Trophoblast cell (in vitro differentiated cells and primary cell): ENCODE measurements at regions not wholly inside any gene's neighbourhood (a gene's known extent, or its start where the extent isn't known, plus 50 kb on each side); places are given as distances from the start of the nearest gene placed in this dataset.
A peak's percentile ranks its signal among the peaks of the same experiment; 100 is the strongest.

Experiments used
- DNase-seq, 2 donors: peaks; one replicate each; pipeline ENCODE4 v3.0.0-alpha.2; 2016
- H2AFZ ChIP-seq: 2 replicates; pipeline ENCODE4 v1.6.1; 2013; ENCODE audit warnings: low read length, moderate library complexity, mild to moderate bottlenecking; ENCODE audit not compliant: insufficient read depth, poor library complexity
- H2AK5ac ChIP-seq: 2 replicates; pipeline ENCODE4 v1.6.1; 2013; ENCODE audit warnings: mild to moderate bottlenecking, low read length
- H2BK120ac ChIP-seq: 2 replicates; pipeline ENCODE4 v1.6.1; 2013; ENCODE audit warnings: low read length, mild to moderate bottlenecking, moderate library complexity; ENCODE audit not compliant: insufficient read depth, poor library complexity
- H2BK12ac ChIP-seq: 2 replicates; pipeline ENCODE4 v1.6.1; 2013; ENCODE audit warnings: mild to moderate bottlenecking, low read length, moderate library complexity
- H2BK5ac ChIP-seq: 2 replicates; pipeline ENCODE4 v1.6.1; 2013; ENCODE audit warnings: low read length, low read depth, moderate library complexity, mild to moderate bottlenecking; ENCODE audit not compliant: poor library complexity
- H3K14ac ChIP-seq: 2 replicates; pipeline ENCODE4 v1.6.1; 2013; ENCODE audit warnings: mild to moderate bottlenecking, low read length
- H3K18ac ChIP-seq: 2 replicates; pipeline ENCODE4 v1.6.1; 2013; ENCODE audit warnings: mild to moderate bottlenecking, low read length
- H3K23ac ChIP-seq: 2 replicates; pipeline ENCODE4 v1.6.1; 2013; ENCODE audit warnings: low read length
- H3K27ac ChIP-seq: 2 replicates; pipeline ENCODE4 v1.5.1; 2013; ENCODE audit warnings: low read depth, mild to moderate bottlenecking, inconsistent platforms, low read length, moderate library complexity
- H3K27me3 ChIP-seq: 2 replicates; pipeline ENCODE4 v1.6.1; 2013; ENCODE audit warnings: inconsistent platforms, mild to moderate bottlenecking, low read length, moderate library complexity; ENCODE audit not compliant: insufficient read depth
- H3K36me3 ChIP-seq, 2 experiments: 1 replicate in 1 of 2; 2 replicates in 1 of 2; pipeline ENCODE4 v1.6.1; 2013; ENCODE audit warnings: low read length in 2 of 2, mild to moderate bottlenecking in 2 of 2, moderate library complexity in 1 of 2; ENCODE audit not compliant: insufficient read depth in 2 of 2, control insufficient read depth in 1 of 2
- H3K4ac ChIP-seq: 2 replicates; pipeline ENCODE4 v1.6.1; 2013; ENCODE audit warnings: low read depth, mild to moderate bottlenecking, low read length, moderate library complexity
- H3K4me1 ChIP-seq, 2 experiments: 1 replicate in 1 of 2; 2 replicates in 1 of 2; pipeline ENCODE4 v1.6.1; 2013; ENCODE audit warnings: low read length in 2 of 2, mild to moderate bottlenecking in 2 of 2, moderate library complexity in 1 of 2; ENCODE audit not compliant: insufficient read depth in 2 of 2, control insufficient read depth in 1 of 2
- H3K4me2 ChIP-seq: 2 replicates; pipeline ENCODE4 v1.6.1; 2013; ENCODE audit warnings: inconsistent platforms, mild to moderate bottlenecking, low read length, moderate library complexity
- H3K4me3 ChIP-seq: 2 replicates; pipeline ENCODE4 v1.5.1; 2013; ENCODE audit warnings: mild to moderate bottlenecking, low read depth, low read length, inconsistent platforms
- H3K79me1 ChIP-seq: one replicate; pipeline ENCODE4 v1.6.1; 2013; ENCODE audit warnings: low read length
- H3K79me2 ChIP-seq: 2 replicates; pipeline ENCODE4 v1.6.1; 2013; ENCODE audit warnings: low read length, mild to moderate bottlenecking; ENCODE audit not compliant: control insufficient read depth, insufficient read depth, poor library complexity
- H3K9ac ChIP-seq: 2 replicates; pipeline ENCODE4 v1.6.1; 2013; ENCODE audit warnings: mild to moderate bottlenecking, low read length
- H3K9me3 ChIP-seq: 2 replicates; pipeline ENCODE4 v1.6.1; 2013; ENCODE audit warnings: low read depth, mild to moderate bottlenecking, control low read depth, inconsistent platforms, low read length; ENCODE audit not compliant: insufficient read depth
- H4K12ac ChIP-seq: 2 replicates; pipeline ENCODE4 v1.6.1; 2013; ENCODE audit warnings: low read depth, mild to moderate bottlenecking, low read length, moderate library complexity
- H4K8ac ChIP-seq: 2 replicates; pipeline ENCODE4 v1.6.1; 2013; ENCODE audit warnings: low read depth, mild to moderate bottlenecking, low read length, moderate library complexity
- H4K91ac ChIP-seq: one replicate; pipeline ENCODE4 v1.6.1; 2013; ENCODE audit warnings: low read depth, mild to moderate bottlenecking, low read length, moderate library complexity
- WGBS: extraction: QIAGEN DNeasy Blood & Tissue Kit; methylation state at CpG from one replicate; pipeline ENCODE4 v1.1.7; 2013; ENCODE audit warnings: missing lambda C conversion rate; ENCODE audit not compliant: insufficient read length, insufficient coverage; ENCODE audit errors: extremely low coverage; 5-methylcytosine and 5-hydroxymethylcytosine counted together

- H3K14ac ChIP-seq, result no peak overlapping the region
- no peak overlapping the region for H2AK5ac ChIP-seq
- no peak overlapping the region for H2BK120ac ChIP-seq
- no peaks in the 10 kb centered on the region for H3K36me3 ChIP-seq
- H3K4ac ChIP-seq, result no peak overlapping the region
- H4K12ac ChIP-seq, result no peak overlapping the region
- H3K18ac ChIP-seq, result no peak overlapping the region
- H2AFZ ChIP-seq, result no peak overlapping the region
- no peaks in the 10 kb centered on the region for H3K79me1 ChIP-seq
- H3K9ac ChIP-seq, result no peak overlapping the region
- H4K8ac ChIP-seq, result no peak overlapping the region
- no peaks in the 10 kb centered on the region for H3K9me3 ChIP-seq
- WGBS, result no CpG with 5 or more reads among the region's 4 CpGs
- H3K4me2 ChIP-seq, result no peak overlapping the region
- peak in 1 of 2 donors; percentile 24 for DNase-seq
- H3K4me3 ChIP-seq, result no peak overlapping the region
- H4K91ac ChIP-seq, result no peak overlapping the region
- H3K27me3 ChIP-seq, result no peaks in the 10 kb centered on the region
- no peak overlapping the region for H3K27ac ChIP-seq
- H2BK5ac ChIP-seq, result no peak overlapping the region
- H3K4me1 ChIP-seq, result no peaks in the 10 kb centered on the region
- H2BK12ac ChIP-seq, result no peak overlapping the region
- no peaks in the 10 kb centered on the region for H3K79me2 ChIP-seq
- H3K23ac ChIP-seq, result no peak overlapping the region
These were observed 274.7 kb upstream of the FZD8 start for GRCh38 chr10:35916791-35917190.

- H3K4me3 ChIP-seq, result no peak overlapping the region
- no peaks in the 10 kb centered on the region for H3K79me2 ChIP-seq
- H3K27ac ChIP-seq, result no peak overlapping the region
- H3K18ac ChIP-seq, result no peak overlapping the region
- H3K27me3 ChIP-seq, result no peaks in the 10 kb centered on the region
- H2AK5ac ChIP-seq, result no peak overlapping the region
- no peak overlapping the region for H2AFZ ChIP-seq
- peak in 1 of 2 donors; percentile 66 for DNase-seq
- no peak overlapping the region for H4K12ac ChIP-seq
- peaks cover 2% of the 10 kb centered on the region in 2 experiments for H3K4me1 ChIP-seq
- no peak overlapping the region for H2BK12ac ChIP-seq
- no peak overlapping the region for H3K14ac ChIP-seq
- no peak overlapping the region for H3K23ac ChIP-seq
- no peaks in the 10 kb centered on the region for H3K9me3 ChIP-seq
- no peak overlapping the region for H4K91ac ChIP-seq
- no peak overlapping the region for H3K9ac ChIP-seq
- H3K79me1 ChIP-seq, result peaks cover 2% of the 10 kb centered on the region
- no peak overlapping the region for H4K8ac ChIP-seq
- no peak overlapping the region for H2BK120ac ChIP-seq
- no peak overlapping the region for H2BK5ac ChIP-seq
- no peak overlapping the region for H3K4ac ChIP-seq
- H3K4me2 ChIP-seq, result no peak overlapping the region
- no peaks in the 10 kb centered on the region for H3K36me3 ChIP-seq
- WGBS, result no CpG with 5 or more reads among the region's 1 CpG
These were observed 271.5 kb upstream of the FZD8 start for GRCh38 chr10:35913628-35914027.

- no peak overlapping the region for H2BK120ac ChIP-seq
- H3K18ac ChIP-seq, result no peak overlapping the region
- no peak overlapping the region for H2BK5ac ChIP-seq
- H4K12ac ChIP-seq, result no peak overlapping the region
- no peak overlapping the region for H2AFZ ChIP-seq
- H4K8ac ChIP-seq, result no peak overlapping the region
- peak; percentile 77 to 79 for DNase-seq
- H3K14ac ChIP-seq, result no peak overlapping the region
- H3K9me3 ChIP-seq, result no peaks in the 10 kb centered on the region
- no peak overlapping the region for H3K4me2 ChIP-seq
- no peak overlapping the region for H3K23ac ChIP-seq
- H3K79me1 ChIP-seq, result peaks cover 2% of the 10 kb centered on the region
- no peak overlapping the region for H3K4ac ChIP-seq
- H3K27ac ChIP-seq, result no peak overlapping the region
- WGBS, result no CpG with 5 or more reads among the region's 6 CpGs
- no peak overlapping the region for H2BK12ac ChIP-seq
- no peak overlapping the region for H3K4me3 ChIP-seq
- no peaks in the 10 kb centered on the region for H3K79me2 ChIP-seq
- H3K36me3 ChIP-seq, result no peaks in the 10 kb centered on the region
- H3K9ac ChIP-seq, result no peak overlapping the region
- peaks cover 3% of the 10 kb centered on the region in 2 experiments for H3K4me1 ChIP-seq
- no peaks in the 10 kb centered on the region for H3K27me3 ChIP-seq
- H2AK5ac ChIP-seq, result no peak overlapping the region
- no peak overlapping the region for H4K91ac ChIP-seq
These were observed 270.8 kb upstream of the FZD8 start for GRCh38 chr10:35912615-35913569.

- Histone ChIP-seq H3K79me2 (no peaks in the 10 kb centered on the region), H3K79me1 (peaks cover 2% of the 10 kb centered on the region), H3K4ac (no peak overlapping the region), H2BK5ac (no peak overlapping the region), H3K27me3 (no peaks in the 10 kb centered on the region), H3K9me3 (no peaks in the 10 kb centered on the region), H4K12ac (no peak overlapping the region), H2AFZ (no peak overlapping the region), H3K9ac (no peak overlapping the region), H3K4me3 (no peak overlapping the region), H3K27ac (no peak overlapping the region), H4K91ac (no peak overlapping the region), H2BK120ac (no peak overlapping the region), H3K14ac (no peak overlapping the region), H3K4me2 (no peak overlapping the region), H3K4me1 (peaks cover 7 to 9% of the 10 kb centered on the region in 2 experiments), H3K36me3 (no peaks in the 10 kb centered on the region), H3K23ac (no peak overlapping the region), H2AK5ac (no peak overlapping the region), H2BK12ac (no peak overlapping the region), H3K18ac (no peak overlapping the region), H4K8ac (no peak overlapping the region)
- DNase-seq, result no peak
- WGBS, result no CpG with 5 or more reads among the region's 2 CpGs
These were observed 269.9 kb upstream of the FZD8 start for GRCh38 chr10:35911954-35912353.
